Bronchial epithelial cell (primary cell): ENCODE measurements at regions not wholly inside any gene's neighbourhood (a gene's known extent, or its start where the extent isn't known, plus 50 kb on each side); places are given as distances from the start of the nearest gene placed in this dataset.
A peak's percentile ranks its signal among the peaks of the same experiment; 100 is the strongest.
"Not testable (repeated sequence)": the region's sequence is repeated elsewhere in the genome, so short reads cannot be mapped to it uniquely, and the experiment has no call there.

Source experiments
- DNase-seq: peaks from one replicate; pipeline ENCODE4 v3.0.0-alpha.2; 2010; ENCODE audit warnings: low read depth
- FAIRE-seq: peaks from 2 replicates; lab custom pipeline; 2011; peaks lifted over from hg19 to GRCh38; lab: Jason Lieb, UNC
- H3K27me3 ChIP-seq: 2 replicates; pipeline ENCODE4 v1.5.1; 2011; ENCODE audit warnings: low read length; ENCODE audit not compliant: control insufficient read depth, insufficient read depth
- H3K36me3 ChIP-seq: 2 replicates; pipeline ENCODE4 v1.5.1; 2011; ENCODE audit warnings: low read length; ENCODE audit not compliant: control insufficient read depth, insufficient read depth
- H3K4me3 ChIP-seq: 2 replicates; pipeline ENCODE4 v1.5.1; 2011; ENCODE audit warnings: mild to moderate bottlenecking, low read depth, low read length, control low read depth
- CTCF ChIP-seq: IDR thresholded peaks from 2 replicates; pipeline ENCODE4 v1.5.1; 2011; ENCODE audit warnings: mild to moderate bottlenecking, moderate library complexity, low read length, control low read depth, inconsistent platforms; ENCODE audit not compliant: insufficient read depth, severe bottlenecking

GRCh38 chr6:121616406-121616805 is 181.0 kb downstream of the GJA1 start:
- FAIRE-seq = no peak
- H3K27me3 ChIP-seq = no peaks in the 10 kb centered on the region
- peak; percentile 64 for DNase-seq
- no peak overlapping the region for H3K4me3 ChIP-seq
- TF ChIP-seq CTCF = no peak
- no peaks in the 10 kb centered on the region for H3K36me3 ChIP-seq

- FAIRE-seq = no peak
- no peak for TF ChIP-seq CTCF
- no peaks in the 10 kb centered on the region for H3K27me3 ChIP-seq
- no peak for DNase-seq
- H3K4me3 ChIP-seq = no peak overlapping the region
- H3K36me3 ChIP-seq = no peaks in the 10 kb centered on the region
Observed at GRCh38 chr6:121617388-121617787, 181.9 kb downstream of the GJA1 start.

GRCh38 chr6:121619013-121619412 is 183.6 kb downstream of the GJA1 start:
- FAIRE-seq (no peak), DNase-seq (no peak)
- Histone ChIP-seq H3K27me3 (no peaks in the 10 kb centered on the region), H3K36me3 (no peaks in the 10 kb centered on the region), H3K4me3 (no peak overlapping the region)
- no peak for TF ChIP-seq CTCF

- Histone ChIP-seq H3K27me3 (no peaks in the 10 kb centered on the region), H3K36me3 (no peaks in the 10 kb centered on the region), H3K4me3 (no peak overlapping the region)
- DNase-seq = no peak
- FAIRE-seq = no peak
- no peak for TF ChIP-seq CTCF
Observed at GRCh38 chr6:121619987-121620740, 184.7 kb downstream of the GJA1 start.

- Histone ChIP-seq H3K4me3 (no peak overlapping the region), H3K36me3 (no peaks in the 10 kb centered on the region), H3K27me3 (no peaks in the 10 kb centered on the region)
- TF ChIP-seq CTCF = no peak
- FAIRE-seq (no peak), DNase-seq (peak; percentile 84)
Observed at GRCh38 chr6:121627761-121628160, 192.3 kb downstream of the GJA1 start.

GRCh38 chr6:121630716-121631115 is 195.3 kb downstream of the GJA1 start:
- Histone ChIP-seq H3K27me3 (no peaks in the 10 kb centered on the region), H3K4me3 (no peak overlapping the region), H3K36me3 (no peaks in the 10 kb centered on the region)
- FAIRE-seq (no peak), DNase-seq (peak; percentile 97)
- TF ChIP-seq CTCF = no peak

- H3K36me3 ChIP-seq, DNase-seq, H3K27me3 ChIP-seq, H3K4me3 ChIP-seq, FAIRE-seq: not testable (repeated sequence)
Observed at GRCh38 chr6:121631752-121632151, 196.3 kb downstream of the GJA1 start.
